IMR-90 (cell line): ENCODE measurements at regions not wholly inside any gene's neighbourhood (a gene's known extent, or its start where the extent isn't known, plus 50 kb on each side); places are given as distances from the start of the nearest gene placed in this dataset.

ENCODE experiments used
- ATAC-seq: fragments of 200-7000 bp; cut with Tn5 transposase; 2 replicates; pipeline ENCODE4 v1.9.1; 2020; ENCODE audit warnings: low read depth, mild to moderate bottlenecking, moderate library complexity
- BruUV-seq: library from RNA; stranded (reverse); fragments of 400-500 nt; replicated peaks from 2 replicates; lab custom pipeline; 2021; lab: Mats Ljungman, UMichigan
- CTCF ChIA-PET: fragments of 300-600 bp; formaldehyde crosslinking; extraction: SDS; loops from one replicate; lab custom pipeline; 2021; ENCODE audit warnings: antibody characterized with exemption; lab: Yijun Ruan, JAX
- POLR2A ChIA-PET: fragments of 300-600 bp; sonication (Branson Sonifier 250); formaldehyde crosslinking; loops from one replicate; lab custom pipeline; 2022; ENCODE audit warnings: antibody characterized with exemption; ENCODE audit not compliant: unreplicated experiment; lab: Charles Lee
- DNase-seq: peaks from one replicate; pipeline ENCODE4 v3.0.0; 2013
- H2AFZ ChIP-seq: replicated peaks from 2 replicates; pipeline ENCODE3; 2013; ENCODE audit warnings: low read length, mild to moderate bottlenecking; ENCODE audit not compliant: poor library complexity
- H2AK5ac ChIP-seq: 2 replicates; pipeline ENCODE4 v1.6.1; 2013; ENCODE audit warnings: low read depth, low read length, inconsistent platforms
- H2AK9ac ChIP-seq: replicated peaks from 2 replicates; pipeline ENCODE3; 2013; ENCODE audit warnings: mild to moderate bottlenecking, low read depth, low read length, moderate library complexity; ENCODE audit not compliant: poor library complexity
- H2BK120ac ChIP-seq: 2 replicates; pipeline ENCODE4 v1.6.1; 2013; ENCODE audit warnings: low read depth, low read length, inconsistent platforms
- H2BK15ac ChIP-seq: 3 replicates; pipeline ENCODE4 v1.6.1; 2013; ENCODE audit warnings: low read depth, low read length, inconsistent platforms
- H2BK20ac ChIP-seq: 2 replicates; pipeline ENCODE4 v1.6.1; 2013; ENCODE audit warnings: low read depth, mild to moderate bottlenecking, inconsistent platforms, low read length, moderate library complexity
- H2BK5ac ChIP-seq: 2 replicates; pipeline ENCODE4 v1.6.1; 2013; ENCODE audit warnings: mild to moderate bottlenecking, low read depth, low read length, inconsistent platforms; ENCODE audit not compliant: poor library complexity, severe bottlenecking
- H3K14ac ChIP-seq: replicated peaks from 2 replicates; pipeline ENCODE4 v1.6.1; 2013; ENCODE audit warnings: low read depth, low read length, inconsistent platforms
- H3K18ac ChIP-seq: 2 replicates; pipeline ENCODE4 v1.6.1; 2013; ENCODE audit warnings: low read depth, low read length, control low read depth
- H3K23ac ChIP-seq: 2 replicates; pipeline ENCODE4 v1.6.1; 2013; ENCODE audit warnings: low read depth, low read length, inconsistent platforms
- H3K27ac ChIP-seq: 2 replicates; pipeline ENCODE4 v1.5.1; 2013; ENCODE audit warnings: mild to moderate bottlenecking, control low read depth, low read length; ENCODE audit not compliant: insufficient read depth
- H3K27me3 ChIP-seq: 2 replicates; pipeline ENCODE4 v1.6.1; 2013; ENCODE audit warnings: low read length; ENCODE audit not compliant: control insufficient read depth, insufficient read depth
- H3K36me3 ChIP-seq: 2 replicates; pipeline ENCODE4 v1.6.1; 2013; ENCODE audit warnings: low read length, mixed read lengths; ENCODE audit not compliant: control insufficient read depth, insufficient read depth
- H3K4ac ChIP-seq: 2 replicates; pipeline ENCODE4 v1.6.1; 2013; ENCODE audit warnings: low read depth, low read length, inconsistent platforms
- H3K4me1 ChIP-seq: 2 replicates; pipeline ENCODE4 v1.6.1; 2013; ENCODE audit warnings: low read length, mixed read lengths; ENCODE audit not compliant: control insufficient read depth, insufficient read depth
- H3K4me2 ChIP-seq: 2 replicates; pipeline ENCODE4 v1.6.1; 2013; ENCODE audit warnings: low read depth, mild to moderate bottlenecking, control low read depth, low read length, moderate library complexity
- H3K4me3 ChIP-seq: 2 replicates; pipeline ENCODE4 v1.5.1; 2013; ENCODE audit warnings: low read depth, mild to moderate bottlenecking, control low read depth, low read length, moderate library complexity; ENCODE audit not compliant: insufficient read depth
- H3K56ac ChIP-seq: 2 replicates; pipeline ENCODE4 v1.6.1; 2013; ENCODE audit warnings: low read length, inconsistent platforms; ENCODE audit not compliant: insufficient read depth; ENCODE audit errors: extremely low read depth
- H3K79me1 ChIP-seq, 2 experiments: 2 replicates each; pipeline ENCODE4 v1.6.1; 2013; ENCODE audit warnings: low read length in 2 of 2, inconsistent platforms in 1 of 2, low read depth in 1 of 2
- H3K9ac ChIP-seq: 2 replicates; pipeline ENCODE4 v1.6.1; 2013; ENCODE audit warnings: low read depth, low read length, control low read depth
- H3K9me1 ChIP-seq: 2 replicates; pipeline ENCODE4 v1.6.1; 2013; ENCODE audit warnings: low read length, inconsistent platforms; ENCODE audit not compliant: insufficient read depth
- H3K9me3 ChIP-seq: 2 replicates; pipeline ENCODE4 v1.6.1; 2013; ENCODE audit warnings: low read length; ENCODE audit not compliant: control insufficient read depth, insufficient read depth
- H4K20me1 ChIP-seq: 2 replicates; pipeline ENCODE4 v1.6.1; 2013; ENCODE audit warnings: low read length, inconsistent platforms; ENCODE audit not compliant: insufficient read depth
- H4K5ac ChIP-seq: 2 replicates; pipeline ENCODE4 v1.6.1; 2013; ENCODE audit warnings: mild to moderate bottlenecking, low read depth, low read length, control low read depth
- H4K8ac ChIP-seq, 2 experiments: 2 replicates each; pipeline ENCODE4 v1.6.1; 2013; ENCODE audit warnings: low read depth in 2 of 2, low read length in 2 of 2, control low read depth in 1 of 2, inconsistent platforms in 1 of 2
- H4K91ac ChIP-seq: 2 replicates; pipeline ENCODE4 v1.6.1; 2013; ENCODE audit warnings: low read depth, low read length, inconsistent platforms; ENCODE audit not compliant: insufficient read depth
- BHLHE40 ChIP-seq: fragments of 150-350 bp; IDR thresholded peaks from 2 replicates; pipeline ENCODE4 v1.6.1; 2016; ENCODE audit warnings: mild to moderate bottlenecking, low read depth, low read length
- CEBPB ChIP-seq: IDR thresholded peaks from 2 replicates; pipeline ENCODE4 v1.6.1; 2012; ENCODE audit warnings: low read depth, low read length, improper control_type of control experiment
- CHD1 ChIP-seq: IDR thresholded peaks from 2 replicates; pipeline ENCODE4 v1.6.1; 2012; ENCODE audit warnings: low read depth, low read length, improper control_type of control experiment
- FOS ChIP-seq: fragments of 150-350 bp; IDR thresholded peaks from 2 replicates; pipeline ENCODE4 v1.6.1; 2016; ENCODE audit warnings: low read depth, low read length
- MAFK ChIP-seq: IDR thresholded peaks from 2 replicates; pipeline ENCODE4 v1.6.1; 2012; ENCODE audit warnings: low read depth, low read length, improper control_type of control experiment
- MAZ ChIP-seq: IDR thresholded peaks from 2 replicates; pipeline ENCODE4 v1.6.1; 2012; ENCODE audit warnings: low read depth, mild to moderate bottlenecking, low read length, improper control_type of control experiment, moderate library complexity, borderline replicate concordance
- MXI1 ChIP-seq: IDR thresholded peaks from 2 replicates; pipeline ENCODE4 v1.6.1; 2012; ENCODE audit warnings: low read depth, mild to moderate bottlenecking, low read length, moderate library complexity, borderline replicate concordance
- NFE2L2 ChIP-seq: fragments of 150-350 bp; IDR thresholded peaks from 2 replicates; pipeline ENCODE4 v1.6.1; 2016; ENCODE audit warnings: low read depth, mild to moderate bottlenecking, low read length
- POLR2A ChIP-seq: IDR thresholded peaks from 2 replicates; pipeline ENCODE4 v1.6.1; 2012; ENCODE audit warnings: mild to moderate bottlenecking, low read depth, low read length
- RAD21 ChIP-seq: IDR thresholded peaks from 2 replicates; pipeline ENCODE4 v1.6.1; 2012; ENCODE audit warnings: low read length, improper control_type of control experiment
- RCOR1 ChIP-seq: IDR thresholded peaks from 2 replicates; pipeline ENCODE4 v1.6.1; 2012; ENCODE audit warnings: mild to moderate bottlenecking, low read length, improper control_type of control experiment; ENCODE audit not compliant: insufficient replicate concordance
- RFX5 ChIP-seq: IDR thresholded peaks from 2 replicates; pipeline ENCODE4 v1.8.0; 2012; ENCODE audit warnings: low read depth, mild to moderate bottlenecking, low read length, moderate library complexity
- SMC3 ChIP-seq: fragments of 150-350 bp; IDR thresholded peaks from 2 replicates; pipeline ENCODE4 v1.6.1; 2016; ENCODE audit warnings: low read depth, mild to moderate bottlenecking, antibody characterized with exemption, low read length, moderate library complexity
- WGBS, 2 experiments: methylation state at CpG; one replicate each; pipeline versions ENCODE4 v1.1.5 to v1.1.7; 2013; ENCODE audit warnings: missing lambda C conversion rate in 2 of 2; ENCODE audit not compliant: insufficient read length in 1 of 2; ENCODE audit errors: extremely low coverage in 2 of 2; 5-methylcytosine and 5-hydroxymethylcytosine counted together
- dilution Hi-C: fragments of 300-500 bp; cut with HindIII; formaldehyde crosslinking; loops from one replicate; pipeline ENCODE4 v1.14.3; 2018; ENCODE audit warnings: low sequenced_read_pairs; ENCODE audit not compliant: unreplicated experiment
- in situ Hi-C: fragments of 300-500 bp; cut with MboI; formaldehyde crosslinking; loops from 3 replicates; pipeline ENCODE4 v1.14.3; 2019; ENCODE audit warnings: low sequenced_read_pairs, inconsistent platforms, mixed read lengths
- intact Hi-C: fragments of 100-400 bp; cut with micrococcal nuclease; formaldehyde crosslinking; loops from 2 replicates; pipeline ENCODE4 v1.10.0; 2022
- TF ChIP-seq, protein P1 (sequence below): fragments of 150-350 bp; IDR thresholded peaks from 2 replicates; pipeline ENCODE4 v1.6.1; 2017; ENCODE audit warnings: mild to moderate bottlenecking, antibody characterized with exemption, low read length, low read depth
- TF ChIP-seq, protein P2 (sequence below): conservative IDR thresholded peaks from 2 replicates; pipeline ENCODE4 v1.5.1; 2012; ENCODE audit warnings: mild to moderate bottlenecking, low read depth, low read length, improper control_type of control experiment
- TF ChIP-seq, protein P3 (sequence below): fragments of 150-350 bp; IDR thresholded peaks from 2 replicates; pipeline ENCODE4 v1.6.1; 2016; ENCODE audit warnings: low read depth, mild to moderate bottlenecking, low read length, moderate library complexity, borderline replicate concordance

DNA sequence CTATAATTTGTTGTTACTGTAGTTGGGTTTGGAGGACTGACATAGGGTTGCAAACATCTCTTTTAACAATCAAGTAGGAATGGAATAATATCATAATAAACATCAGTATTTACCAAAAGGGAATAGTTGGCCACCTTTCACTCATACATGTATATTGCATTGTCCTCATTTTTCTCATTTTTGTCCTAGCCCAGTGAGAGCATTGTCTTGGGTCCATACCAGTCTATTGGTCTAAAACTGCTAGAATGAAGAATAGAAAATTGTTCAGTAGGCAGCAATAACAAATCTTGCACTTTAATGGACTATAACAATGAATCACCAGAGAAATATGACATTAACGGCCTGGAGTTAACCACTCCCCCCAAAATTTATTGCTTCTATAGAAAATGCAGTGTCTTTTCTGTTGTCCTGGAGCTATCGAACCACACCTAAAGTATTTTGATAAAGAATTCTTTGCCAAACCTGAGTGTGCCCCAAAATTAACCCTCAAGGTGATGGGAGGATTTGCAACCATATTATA lies 80.9 kb upstream of the IL33 start:
- intact Hi-C loops (no loop called here), dilution Hi-C loops (no loop called here), in situ Hi-C loops (no loop called here)
- H3K14ac ChIP-seq, result no peak overlapping the region
- no peak overlapping the region for H4K8ac ChIP-seq
- no peak overlapping the region for H2BK20ac ChIP-seq
- no peaks in the 10 kb centered on the region for H3K4me1 ChIP-seq
- no peak overlapping the region for H3K4me3 ChIP-seq
- H3K18ac ChIP-seq, result no peak overlapping the region
- H3K9me1 ChIP-seq, result no peaks in the 10 kb centered on the region
- TF ChIP-seq POLR2A (no peak), CEBPB (no peak), MAZ (no peak), MAFK (no peak), NFE2L2 (no peak), RFX5 (no peak), SMC3 (no peak), CHD1 (no peak), MXI1 (no peak), RAD21 (no peak), RCOR1 (no peak), FOS (no peak), BHLHE40 (no peak)
- TF ChIP-seq, protein P1, sequence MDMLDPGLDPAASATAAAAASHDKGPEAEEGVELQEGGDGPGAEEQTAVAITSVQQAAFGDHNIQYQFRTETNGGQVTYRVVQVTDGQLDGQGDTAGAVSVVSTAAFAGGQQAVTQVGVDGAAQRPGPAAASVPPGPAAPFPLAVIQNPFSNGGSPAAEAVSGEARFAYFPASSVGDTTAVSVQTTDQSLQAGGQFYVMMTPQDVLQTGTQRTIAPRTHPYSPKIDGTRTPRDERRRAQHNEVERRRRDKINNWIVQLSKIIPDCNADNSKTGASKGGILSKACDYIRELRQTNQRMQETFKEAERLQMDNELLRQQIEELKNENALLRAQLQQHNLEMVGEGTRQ, result no peak
- TF ChIP-seq, protein P2, sequence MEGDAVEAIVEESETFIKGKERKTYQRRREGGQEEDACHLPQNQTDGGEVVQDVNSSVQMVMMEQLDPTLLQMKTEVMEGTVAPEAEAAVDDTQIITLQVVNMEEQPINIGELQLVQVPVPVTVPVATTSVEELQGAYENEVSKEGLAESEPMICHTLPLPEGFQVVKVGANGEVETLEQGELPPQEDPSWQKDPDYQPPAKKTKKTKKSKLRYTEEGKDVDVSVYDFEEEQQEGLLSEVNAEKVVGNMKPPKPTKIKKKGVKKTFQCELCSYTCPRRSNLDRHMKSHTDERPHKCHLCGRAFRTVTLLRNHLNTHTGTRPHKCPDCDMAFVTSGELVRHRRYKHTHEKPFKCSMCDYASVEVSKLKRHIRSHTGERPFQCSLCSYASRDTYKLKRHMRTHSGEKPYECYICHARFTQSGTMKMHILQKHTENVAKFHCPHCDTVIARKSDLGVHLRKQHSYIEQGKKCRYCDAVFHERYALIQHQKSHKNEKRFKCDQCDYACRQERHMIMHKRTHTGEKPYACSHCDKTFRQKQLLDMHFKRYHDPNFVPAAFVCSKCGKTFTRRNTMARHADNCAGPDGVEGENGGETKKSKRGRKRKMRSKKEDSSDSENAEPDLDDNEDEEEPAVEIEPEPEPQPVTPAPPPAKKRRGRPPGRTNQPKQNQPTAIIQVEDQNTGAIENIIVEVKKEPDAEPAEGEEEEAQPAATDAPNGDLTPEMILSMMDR, result no peak
- TF ChIP-seq, protein P3, sequence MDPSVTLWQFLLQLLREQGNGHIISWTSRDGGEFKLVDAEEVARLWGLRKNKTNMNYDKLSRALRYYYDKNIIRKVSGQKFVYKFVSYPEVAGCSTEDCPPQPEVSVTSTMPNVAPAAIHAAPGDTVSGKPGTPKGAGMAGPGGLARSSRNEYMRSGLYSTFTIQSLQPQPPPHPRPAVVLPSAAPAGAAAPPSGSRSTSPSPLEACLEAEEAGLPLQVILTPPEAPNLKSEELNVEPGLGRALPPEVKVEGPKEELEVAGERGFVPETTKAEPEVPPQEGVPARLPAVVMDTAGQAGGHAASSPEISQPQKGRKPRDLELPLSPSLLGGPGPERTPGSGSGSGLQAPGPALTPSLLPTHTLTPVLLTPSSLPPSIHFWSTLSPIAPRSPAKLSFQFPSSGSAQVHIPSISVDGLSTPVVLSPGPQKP, result no peak
- CTCF ChIA-PET, result no interaction called here
- DNase-seq (no peak), ATAC-seq (peak; percentile 54; the same call in 1 of the 2 replicates)
- POLR2A ChIA-PET, result no interaction called here
- H2BK120ac ChIP-seq, result no peak overlapping the region
- no peak overlapping the region for H4K5ac ChIP-seq
- H3K9ac ChIP-seq, result no peak overlapping the region
- H2AFZ ChIP-seq, result no peak overlapping the region
- H3K56ac ChIP-seq, result no peak overlapping the region
- H2AK5ac ChIP-seq, result no peak overlapping the region
- H2BK5ac ChIP-seq, result no peak overlapping the region
- H2BK15ac ChIP-seq, result no peak overlapping the region
- H4K20me1 ChIP-seq, result no peaks in the 10 kb centered on the region
- WGBS, 2 experiments, result no CpG with 5 or more reads among the region's 2 CpGs
- H3K79me1 ChIP-seq, result no peaks in the 10 kb centered on the region
- H3K36me3 ChIP-seq, result no peaks in the 10 kb centered on the region
- no TSS peak for BruUV-seq
- no peak overlapping the region for H3K27ac ChIP-seq
- H4K91ac ChIP-seq, result no peak overlapping the region
- H3K9me3 ChIP-seq, result no peaks in the 10 kb centered on the region
- no peak overlapping the region for H2AK9ac ChIP-seq
- H3K23ac ChIP-seq, result no peak overlapping the region
- H3K4me2 ChIP-seq, result no peak overlapping the region
- no peak overlapping the region for H3K4ac ChIP-seq
- no peaks in the 10 kb centered on the region for H3K27me3 ChIP-seq
